Keratinocyte (primary cell): ENCODE measurements at regions not wholly inside any gene's neighbourhood (a gene's known extent, or its start where the extent isn't known, plus 50 kb on each side); places are given as distances from the start of the nearest gene placed in this dataset.
"Not testable (repeated sequence)": the region's sequence is repeated elsewhere in the genome, so short reads cannot be mapped to it uniquely, and the experiment has no call there.

Experiments
- CTCF ChIP-seq, 3 experiments: IDR thresholded peaks in 1 of 3; conservative IDR thresholded peaks in 1 of 3; optimal IDR thresholded peaks in 1 of 3; 2 replicates in 2 of 3; 3 replicates in 1 of 3; pipeline versions ENCODE3 to v1.5.1; 2011; ENCODE audit warnings: low read length in 3 of 3, mild to moderate bottlenecking in 3 of 3, moderate library complexity in 2 of 3, control low read depth in 1 of 3, inconsistent platforms in 1 of 3; ENCODE audit not compliant: insufficient read depth in 2 of 3; ENCODE audit errors: extremely low read depth in 1 of 3
- EZH2 ChIP-seq: IDR thresholded peaks from one replicate; pipeline ENCODE4 v1.6.1; 2012; ENCODE audit warnings: inconsistent platforms, mild to moderate bottlenecking, low read length, moderate library complexity

- not testable (repeated sequence) for TF ChIP-seq EZH2; CTCF (optimal IDR thresholded peaks at IDR 0.05 in 1 of 3, IDR thresholded peaks at IDR 0.05 in 1 of 3, conservative IDR thresholded peaks at IDR 0.05 in 1 of 3; ENCODE audit: extremely low read depth in 1 of 3, insufficient read depth in 2 of 3, low read length in 3 of 3)
These were observed 506.0 kb downstream of the SOX6 start for GRCh38 chr11:15850335-15850734.
